ENCODE measurements at regions not wholly inside any gene's neighbourhood (a gene's known extent, or its start where the extent isn't known, plus 50 kb on each side); places are given as distances from the start of the nearest gene placed in this dataset.

GRCh38 chr22:49469896-49470740, 357.6 kb downstream of the BRD1 start:
- no peaks in the 10 kb centered on the region for H3K27me3 ChIP-seq
- H3K9ac ChIP-seq, result no peak overlapping the region
- H3K4me3 ChIP-seq, result no peak overlapping the region
- H3K27ac ChIP-seq, result no peak overlapping the region
- no peaks in the 10 kb centered on the region for H4K20me1 ChIP-seq
- no peaks in the 10 kb centered on the region for H3K36me3 ChIP-seq
- peaks cover 15 to 30% (median 18%) of the 10 kb centered on the region in 10 experiments for H3K4me1 ChIP-seq
- peaks cover 0 to 5% (median 2%) of the 10 kb centered on the region in 11 experiments; a peak in 6 of 22 replicates for H3K9me3 ChIP-seq (replicated peaks in 1 of 11)
- no peak for TF ChIP-seq Cebpa-rat (IDR thresholded peaks at IDR 0.05)
- H3K4me2 ChIP-seq, result peak overlapping the region in 5 of 11 experiments; percentile 22 to 42 (median 32); a peak in 6 of 22 replicates

DNA sequence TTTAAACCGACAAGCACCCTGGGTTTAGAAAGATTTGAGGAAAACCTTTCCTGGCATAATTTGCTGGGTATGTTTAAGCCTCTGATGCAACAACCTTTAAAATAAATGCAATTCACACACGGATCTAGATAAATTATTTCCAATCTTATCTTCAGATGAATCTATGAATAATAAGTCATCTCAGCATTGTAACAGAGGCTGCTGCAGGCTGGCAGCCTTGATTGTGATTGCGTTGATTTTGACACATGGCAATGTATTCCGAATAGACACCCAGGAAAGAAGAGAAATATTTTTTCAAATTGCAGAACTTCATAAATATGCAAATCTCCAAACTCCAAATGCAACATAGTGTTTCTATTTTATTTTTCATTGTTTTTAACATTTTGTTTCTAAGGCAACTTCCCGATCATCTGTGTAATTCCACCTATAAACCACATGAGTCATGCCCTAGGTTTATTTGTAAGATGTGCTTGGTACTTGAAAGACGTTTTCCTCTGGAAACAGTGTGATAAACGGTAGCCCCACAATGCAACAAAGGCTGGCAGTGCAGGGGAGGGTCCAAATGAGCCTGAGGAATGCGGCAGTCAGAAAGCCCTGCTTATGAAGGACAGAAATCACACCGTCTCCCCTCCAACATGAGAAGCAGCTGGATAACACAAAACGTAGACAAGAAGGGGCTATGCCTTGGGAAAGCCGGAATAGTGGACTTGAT, 359.0 kb downstream of the BRD1 start:
- Histone ChIP-seq H3K4me2 (no peak overlapping the region), H4K20me1 (no peaks in the 10 kb centered on the region), H3K27me3 (no peaks in the 10 kb centered on the region), H3K27ac (no peak overlapping the region), H3K4me3 (no peak overlapping the region), H3K36me3 (no peaks in the 10 kb centered on the region), H3K4me1 (peaks cover 16 to 31% (median 18%) of the 10 kb centered on the region in 10 experiments), H3K9me3 (replicated peaks in 1 of 11) (peaks cover 0 to 19% (median 6%) of the 10 kb centered on the region in 11 experiments; a peak in 10 of 22 replicates), H3K9ac (no peak overlapping the region)
- TF ChIP-seq Cebpa-rat (IDR thresholded peaks at IDR 0.05), result no peak

- Histone ChIP-seq H3K9ac (peak overlapping the region in 7 of 11 experiments; percentile 8 to 52 (median 38); a peak in 8 of 22 replicates), H3K4me1 (peaks cover 24 to 41% (median 28%) of the 10 kb centered on the region in 10 experiments), H3K27ac (peak overlapping the region in 2 of 11 experiments; percentile 12 to 22; a peak in 4 of 22 replicates), H3K27me3 (no peaks in the 10 kb centered on the region), H3K4me3 (0 out of 20 replicates have a peak overlapping the region, but pooled peaks of 1 of the 10 experiments have one; percentile 11), H3K4me2 (peak overlapping the region; percentile 40 to 76 (median 63)), H3K9me3 (replicated peaks in 1 of 11) (peaks cover 0 to 32% (median 10%) of the 10 kb centered on the region in 11 experiments; a peak in 11 of 22 replicates), H3K36me3 (no peaks in the 10 kb centered on the region), H4K20me1 (no peaks in the 10 kb centered on the region)
- TF ChIP-seq Cebpa-rat (IDR thresholded peaks at IDR 0.05), result no peak
Observed at GRCh38 chr22:49466878-49467595, 360.6 kb downstream of the BRD1 start.

DNA sequence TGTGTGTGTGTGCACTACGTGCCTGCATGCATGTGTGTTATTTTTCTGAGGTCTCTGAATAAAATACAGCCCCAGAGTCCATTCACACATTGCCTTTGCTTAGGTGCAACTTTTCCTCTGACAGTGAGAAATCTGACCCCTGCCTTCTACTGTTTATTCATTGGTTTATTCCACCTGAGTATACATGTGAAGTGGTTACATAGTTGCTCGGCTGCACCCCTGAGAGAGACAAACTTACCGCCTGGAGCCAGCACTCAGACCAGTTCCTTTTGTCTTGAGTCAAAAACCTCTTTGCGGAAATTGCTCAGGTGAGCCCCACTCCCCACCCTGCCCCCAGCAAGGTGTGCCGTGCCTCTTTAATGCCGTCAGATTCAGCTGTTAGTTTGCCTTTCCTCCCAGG, 363.6 kb downstream of the BRD1 start:
- H3K4me3 ChIP-seq, result no peak overlapping the region
- no peaks in the 10 kb centered on the region for H4K20me1 ChIP-seq
- no peaks in the 10 kb centered on the region for H3K27me3 ChIP-seq
- no peak for TF ChIP-seq Cebpa-rat (IDR thresholded peaks at IDR 0.05)
- no peak overlapping the region for H3K27ac ChIP-seq
- peaks cover 24 to 48% (median 28%) of the 10 kb centered on the region in 10 experiments for H3K4me1 ChIP-seq
- peaks cover 0 to 32% (median 10%) of the 10 kb centered on the region in 11 experiments; a peak in 11 of 22 replicates for H3K9me3 ChIP-seq (replicated peaks in 1 of 11)
- H3K4me2 ChIP-seq, result no peak overlapping the region
- H3K9ac ChIP-seq, result no peak overlapping the region
- H3K36me3 ChIP-seq, result no peaks in the 10 kb centered on the region

DNA sequence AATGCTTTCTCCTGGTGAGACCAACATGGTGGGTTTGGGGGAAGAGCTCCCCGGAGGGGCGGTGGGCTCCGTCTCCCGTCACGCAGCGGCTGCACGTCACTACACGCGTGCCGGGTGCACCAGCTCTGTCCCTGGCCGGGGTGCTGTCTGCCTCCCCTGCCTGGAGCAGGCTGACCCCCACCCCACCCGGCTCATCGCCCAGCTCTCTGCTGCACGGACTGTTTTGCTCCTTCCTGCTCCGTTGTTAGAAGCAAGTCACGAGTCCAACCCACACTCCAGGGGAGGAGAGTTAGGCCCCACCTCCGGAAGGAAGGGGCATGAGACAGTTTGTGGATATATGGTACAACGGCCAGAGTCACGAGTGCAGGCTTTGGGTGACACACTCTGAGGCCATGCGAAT, 364.9 kb downstream of the BRD1 start:
- no peak for TF ChIP-seq Cebpa-rat (IDR thresholded peaks at IDR 0.05)
- H3K9ac ChIP-seq, result no peak overlapping the region; a peak in 1 of 22 replicates
- no peaks in the 10 kb centered on the region for H4K20me1 ChIP-seq
- H3K4me2 ChIP-seq, result peak overlapping the region in 10 of 11 experiments; percentile 7 to 61 (median 35); a peak in 14 of 22 replicates
- H3K36me3 ChIP-seq, result no peaks in the 10 kb centered on the region
- H3K27ac ChIP-seq, result peak overlapping the region in 7 of 11 experiments; percentile 19 to 58 (median 44); a peak in 12 of 22 replicates
- no peak overlapping the region for H3K4me3 ChIP-seq
- no peaks in the 10 kb centered on the region for H3K27me3 ChIP-seq
- peaks cover 0 to 32% (median 10%) of the 10 kb centered on the region in 11 experiments; a peak in 11 of 22 replicates for H3K9me3 ChIP-seq (replicated peaks in 1 of 11)
- H3K4me1 ChIP-seq, result peaks cover 21 to 47% (median 28%) of the 10 kb centered on the region in 10 experiments

DNA sequence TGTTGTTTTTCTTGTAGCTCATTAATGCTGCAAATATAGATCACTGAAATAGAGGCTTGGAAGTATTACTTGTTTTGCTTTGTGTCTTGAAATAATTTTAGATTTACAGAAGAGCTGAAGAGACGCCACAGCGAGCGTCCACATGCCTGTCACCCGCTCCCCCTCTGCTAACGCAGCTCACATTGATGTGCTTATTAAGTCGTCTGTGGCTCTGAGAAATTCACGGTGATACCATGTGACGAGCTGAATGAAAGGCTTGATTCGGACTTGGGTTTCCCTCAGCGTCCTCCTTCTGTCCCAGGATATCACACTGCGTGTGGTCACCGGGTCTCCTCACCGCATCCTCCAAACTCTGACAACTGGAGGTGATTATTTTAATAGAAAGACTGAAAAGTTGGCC, 365.4 kb downstream of the BRD1 start:
- no peak overlapping the region for H3K9ac ChIP-seq
- peak overlapping the region in 3 of 11 experiments; percentile 19 to 58 (median 45); a peak in 3 of 22 replicates for H3K27ac ChIP-seq
- H3K4me2 ChIP-seq, result peak overlapping the region in 3 of 11 experiments; percentile 4 to 61 (median 26); a peak in 1 of 22 replicates

GRCh38 chr22:49461674-49462073, 366.0 kb downstream of the BRD1 start:
- TF ChIP-seq Cebpa-rat (IDR thresholded peaks at IDR 0.05), result no peak
- Histone ChIP-seq H3K27ac (no peak overlapping the region), H3K4me3 (no peak overlapping the region), H4K20me1 (no peaks in the 10 kb centered on the region), H3K4me1 (peaks cover 10 to 36% (median 18%) of the 10 kb centered on the region in 10 experiments), H3K9me3 (replicated peaks in 1 of 11) (peaks cover 0 to 32% (median 10%) of the 10 kb centered on the region in 11 experiments; a peak in 11 of 22 replicates), H3K9ac (no peak overlapping the region), H3K4me2 (peak overlapping the region in 1 of 11 experiments; percentile 4; a peak in 4 of 22 replicates), H3K27me3 (no peaks in the 10 kb centered on the region), H3K36me3 (no peaks in the 10 kb centered on the region)

More for the DNA sequence above, 365.4 kb downstream of the BRD1 start:
- H3K4me3 ChIP-seq, result no peak overlapping the region
- H3K27me3 ChIP-seq, result no peaks in the 10 kb centered on the region
- no peaks in the 10 kb centered on the region for H3K36me3 ChIP-seq
- H3K9me3 ChIP-seq (replicated peaks in 1 of 11), result peaks cover 0 to 32% (median 10%) of the 10 kb centered on the region in 11 experiments; a peak in 11 of 22 replicates
- no peak for TF ChIP-seq Cebpa-rat (IDR thresholded peaks at IDR 0.05)
- peaks cover 16 to 42% (median 24%) of the 10 kb centered on the region in 10 experiments for H3K4me1 ChIP-seq
- H4K20me1 ChIP-seq, result no peaks in the 10 kb centered on the region

DNA sequence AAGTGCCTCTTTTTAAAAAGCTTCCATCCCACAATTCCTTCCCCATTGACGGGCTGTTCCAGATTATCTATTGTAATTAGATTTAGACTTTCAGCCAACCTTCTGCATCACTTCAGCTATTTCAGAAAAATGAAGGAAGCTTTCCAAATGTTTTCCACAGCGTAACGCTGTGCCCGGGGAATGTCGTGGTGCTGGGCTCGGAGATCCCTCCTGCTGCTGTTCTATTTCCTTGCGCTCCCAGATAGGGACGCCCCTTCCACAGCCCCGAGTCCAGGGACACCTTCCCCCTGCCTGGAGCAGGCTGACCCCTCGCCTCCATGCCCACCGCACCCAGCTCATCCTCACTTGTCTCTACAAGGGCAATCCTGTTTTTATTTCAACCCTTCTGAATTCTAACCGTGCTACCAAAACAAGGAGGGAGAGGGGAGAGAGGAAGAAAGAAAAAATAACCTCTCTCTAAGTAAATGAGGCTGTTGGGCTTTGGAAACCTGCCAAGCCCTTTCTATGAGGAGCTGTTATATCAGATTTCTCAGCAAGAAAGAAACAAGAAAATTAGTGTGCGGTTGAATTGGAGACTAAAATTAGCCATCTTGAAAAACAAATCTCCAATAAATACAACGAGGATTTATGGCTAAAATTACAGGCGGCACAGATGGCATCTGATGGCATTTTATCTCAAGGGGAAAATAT, 366.9 kb downstream of the BRD1 start:
- Histone ChIP-seq H3K27ac (no peak overlapping the region), H4K20me1 (no peaks in the 10 kb centered on the region), H3K36me3 (no peaks in the 10 kb centered on the region), H3K27me3 (no peaks in the 10 kb centered on the region), H3K4me3 (no peak overlapping the region), H3K4me2 (peak overlapping the region in 1 of 11 experiments; percentile 4; a peak in 4 of 22 replicates), H3K9me3 (replicated peaks in 1 of 11) (peaks cover 0 to 32% (median 10%) of the 10 kb centered on the region in 11 experiments; a peak in 11 of 22 replicates), H3K9ac (no peak overlapping the region), H3K4me1 (peaks cover 5 to 31% (median 12%) of the 10 kb centered on the region in 10 experiments; a peak in 16 of 20 replicates)
- TF ChIP-seq Cebpa-rat (IDR thresholded peaks at IDR 0.05), result no peak
